A549 (cell line): ENCODE measurements at regions not wholly inside any gene's neighbourhood (a gene's known extent, or its start where the extent isn't known, plus 50 kb on each side); places are given as distances from the start of the nearest gene placed in this dataset.

Source experiments
- ATAC-seq, 2 experiments: fragments of 200-7000 bp in 1 of 2; fragments of >200 bp in 1 of 2; cut with Nextera tagmentation in 1 of 2; cut with Tn5 transposase in 1 of 2; 3 replicates each; pipeline versions ENCODE4 v1.8.0 to v1.9.1; 2018 to 2020; ENCODE audit warnings: mild to moderate bottlenecking in 1 of 2, moderate library complexity in 1 of 2
- CTCF ChIA-PET: fragments of 300-600 bp; sonication (Branson Sonifier 250); formaldehyde crosslinking; extraction: SDS; loops from one replicate; lab custom pipeline; 2021; ENCODE audit warnings: antibody characterized with exemption, inconsistent platforms; lab: Yijun Ruan, JAX
- POLR2A ChIA-PET: fragments of 350-600 bp; formaldehyde crosslinking; extraction: SDS; loops from one replicate; lab custom pipeline; 2021; ENCODE audit warnings: antibody characterized with exemption, inconsistent platforms; lab: Yijun Ruan, JAX
- DNase-seq, 2 experiments: peaks; one replicate each; pipeline versions ENCODE4 v3.0.0 to v3.0.0-alpha.2; 2011 to 2016; ENCODE audit warnings: low read depth in 1 of 2, low spot score in 1 of 2
- FAIRE-seq: peaks from 2 replicates; lab custom pipeline; 2011; peaks lifted over from hg19 to GRCh38; lab: Jason Lieb, UNC
- H3K27ac ChIP-seq, 2 experiments: fragments of >200 bp; sonication (Bioruptor Twin); formaldehyde crosslinking; 3 replicates each; pipeline ENCODE4 v1.5.1; 2016 to 2017
- H3K4me1 ChIP-seq: fragments of >200 bp; sonication (Bioruptor Twin); formaldehyde crosslinking; 3 replicates; pipeline ENCODE4 v1.6.1; 2016
- H3K4me2 ChIP-seq: fragments of >200 bp; sonication (Bioruptor Twin); formaldehyde crosslinking; 3 replicates; pipeline ENCODE4 v1.6.1; 2016
- H3K4me3 ChIP-seq: fragments of >200 bp; sonication (Bioruptor Twin); formaldehyde crosslinking; 3 replicates; pipeline ENCODE4 v1.5.1; 2016
- H3K9me3 ChIP-seq: fragments of >200 bp; sonication (Bioruptor Twin); formaldehyde crosslinking; 3 replicates; pipeline ENCODE4 v1.6.1; 2016
- BHLHE40 ChIP-seq: IDR thresholded peaks from 2 replicates; pipeline ENCODE4 v1.6.1; 2012; ENCODE audit warnings: low read depth, low read length, inconsistent platforms
- CBX8 ChIP-seq: fragments of 200-600 bp; sonication (generic); IDR thresholded peaks from 2 replicates; pipeline ENCODE4 v1.6.1; 2016
- CTCF ChIP-seq: fragments of >200 bp; sonication (Bioruptor Twin); formaldehyde crosslinking; IDR thresholded peaks from 3 replicates; pipeline ENCODE4 v1.5.1; 2016
- EHMT2 ChIP-seq: fragments of 200-600 bp; sonication (generic); IDR thresholded peaks from 2 replicates; pipeline ENCODE4 v1.6.1; 2016; ENCODE audit warnings: antibody characterized with exemption, low read depth, mild to moderate bottlenecking, moderate library complexity
- EP300 ChIP-seq, 2 experiments: fragments of >200 bp; sonication (Bioruptor Twin); formaldehyde crosslinking; IDR thresholded peaks; 2 replicates in 1 of 2; 3 replicates in 1 of 2; pipeline ENCODE4 v1.6.1; 2016 to 2017
- ESRRA ChIP-seq: fragments of 150-350 bp; IDR thresholded peaks from 2 replicates; pipeline ENCODE4 v1.6.1; 2014; ENCODE audit warnings: mild to moderate bottlenecking, low read length, borderline replicate concordance
- FOXS1 ChIP-seq: fragments of 250-450 bp; sonication (Bioruptor Pico); IDR thresholded peaks from 2 replicates; pipeline ENCODE4 v1.5.0; 2020; ENCODE audit warnings: mild to moderate bottlenecking, moderate library complexity
- HES2 ChIP-seq: fragments of >200 bp; sonication (Bioruptor Twin); formaldehyde crosslinking; IDR thresholded peaks from 2 replicates; pipeline ENCODE4 v1.6.1; 2016
- HEYL ChIP-seq: fragments of 250-450 bp; sonication (Bioruptor Pico); IDR thresholded peaks from 2 replicates; pipeline ENCODE4 v1.8.0; 2021; ENCODE audit warnings: mild to moderate bottlenecking, moderate library complexity
- HOXB13 ChIP-seq: fragments of 250-450 bp; sonication (Bioruptor Pico); IDR thresholded peaks from 2 replicates; pipeline ENCODE4 v1.5.0; 2020; ENCODE audit warnings: low read depth, mild to moderate bottlenecking, moderate library complexity
- HOXB5 ChIP-seq: fragments of 250-450 bp; sonication (Bioruptor Pico); IDR thresholded peaks from 2 replicates; pipeline ENCODE4 v1.5.0; 2020; ENCODE audit warnings: mild to moderate bottlenecking, moderate library complexity
- JUN ChIP-seq, 2 experiments: fragments of >200 bp; sonication (Bioruptor Twin); formaldehyde crosslinking; IDR thresholded peaks; 2 replicates in 1 of 2; 3 replicates in 1 of 2; pipeline ENCODE4 v1.6.1; 2016 to 2017
- KDM1A ChIP-seq: fragments of 200-600 bp; sonication (generic); IDR thresholded peaks from 2 replicates; pipeline ENCODE4 v1.6.1; 2016; ENCODE audit warnings: low read depth, mild to moderate bottlenecking
- MAX ChIP-seq: IDR thresholded peaks from 2 replicates; pipeline ENCODE4 v1.6.1; 2012
- NR3C1 ChIP-seq: fragments of >200 bp; sonication (Bioruptor Twin); formaldehyde crosslinking; IDR thresholded peaks from 3 replicates; pipeline ENCODE4 v1.6.1; 2017
- PBX3 ChIP-seq: IDR thresholded peaks from 2 replicates; pipeline ENCODE4 v1.6.1; 2012
- POLR2A ChIP-seq: IDR thresholded peaks from 2 replicates; pipeline ENCODE4 v1.6.1; 2012; ENCODE audit warnings: mild to moderate bottlenecking, low read length
- RARB ChIP-seq: fragments of 250-450 bp; sonication (Bioruptor Pico); IDR thresholded peaks from 2 replicates; pipeline ENCODE4 v1.8.0; 2021; ENCODE audit warnings: mild to moderate bottlenecking, moderate library complexity
- RCOR1 ChIP-seq: fragments of 150-350 bp; IDR thresholded peaks from 2 replicates; pipeline ENCODE4 v1.6.1; 2014; ENCODE audit warnings: antibody characterized with exemption, low read length, low read depth
- RFX5 ChIP-seq: fragments of 450-650 bp; IDR thresholded peaks from 2 replicates; pipeline ENCODE4 v1.7.1; 2014; ENCODE audit warnings: antibody characterized with exemption, mild to moderate bottlenecking, moderate library complexity
- RNF2 ChIP-seq: fragments of 200-600 bp; sonication (generic); IDR thresholded peaks from 2 replicates; pipeline ENCODE4 v1.6.1; 2016; ENCODE audit warnings: low read depth, mild to moderate bottlenecking, antibody characterized with exemption, moderate library complexity, borderline replicate concordance
- ZNF302 ChIP-seq: fragments of 250-450 bp; sonication (Bioruptor Pico); IDR thresholded peaks from 2 replicates; pipeline ENCODE4 v1.9.0; 2021; ENCODE audit warnings: inconsistent platforms, mild to moderate bottlenecking, moderate library complexity
- ZSCAN20 ChIP-seq: fragments of 250-450 bp; sonication (Bioruptor Pico); IDR thresholded peaks from 2 replicates; pipeline ENCODE4 v1.8.0; 2022; ENCODE audit warnings: mild to moderate bottlenecking, moderate library complexity
- WGBS: methylation state at CpG from one replicate; pipeline ENCODE4 v1.1.6; 2017; ENCODE audit errors: missing lambda C conversion rate; 5-methylcytosine and 5-hydroxymethylcytosine counted together

- FAIRE-seq (no peak), DNase-seq (no peak), ATAC-seq (no peak)
- CTCF ChIA-PET = interaction anchor here (1.0 kb wide), 1 partner anchor 16 kb away, joined by 3 read pairs; no protein-coding TSS in a partner anchor
- POLR2A ChIA-PET = no interaction called here
- peaks cover 4% of the 10 kb centered on the region; the same call in 1 of the 3 replicates for H3K4me1 ChIP-seq
- TF ChIP-seq RCOR1 (no peak), EP300 (IDR thresholded peaks at IDR 0.05) (no peak), HOXB5 (CRISPR knock-in tag) (no peak), RNF2 (no peak), FOXS1 (CRISPR knock-in tag) (no peak), RARB (CRISPR knock-in tag) (no peak), CBX8 (no peak), HEYL (CRISPR knock-in tag) (no peak), RFX5 (no peak), CTCF (no peak)
- peaks cover 7% of the 10 kb centered on the region; the same call in 2 of the 3 replicates for H3K9me3 ChIP-seq
- H3K4me3 ChIP-seq = no peak overlapping the region
- no peak overlapping the region for H3K4me2 ChIP-seq
- H3K27ac ChIP-seq = no peak overlapping the region
Measured at GRCh38 chr9:81408951-81409350, 280.4 kb downstream of the TLE1 start.

- Histone ChIP-seq H3K4me2 (no peak overlapping the region), H3K27ac (no peak overlapping the region), H3K4me3 (no peak overlapping the region), H3K9me3 (no peaks in the 10 kb centered on the region), H3K4me1 (peaks cover 3% of the 10 kb centered on the region; the same call in 1 of the 3 replicates)
- ATAC-seq = no peak
- no peak for DNase-seq
- POLR2A ChIA-PET = no interaction called here
- CTCF ChIA-PET = no interaction called here
- FAIRE-seq = peak; percentile 90
- no peak for TF ChIP-seq JUN (IDR thresholded peaks at IDR 0.05)
- no peak for TF ChIP-seq NR3C1
- no peak for TF ChIP-seq MAX
- no peak for TF ChIP-seq HES2
- no peak for TF ChIP-seq POLR2A
- TF ChIP-seq ESRRA = no peak
- TF ChIP-seq BHLHE40 = no peak
- no peak for TF ChIP-seq HOXB13
- no peak for TF ChIP-seq PBX3
- TF ChIP-seq CBX8 = no peak
- no peak for TF ChIP-seq ZNF302 (CRISPR knock-in tag)
- TF ChIP-seq FOXS1 (CRISPR knock-in tag) = no peak
- TF ChIP-seq EHMT2 = no peak
- TF ChIP-seq KDM1A = no peak
- TF ChIP-seq ZSCAN20 = no peak
- WGBS = 90% methylated on average over 2 of the region's 2 CpGs
Measured at GRCh38 chr9:81404931-81405598, 284.3 kb downstream of the TLE1 start.
